HG02642 (cell line): ENCODE measurements at regions not wholly inside any gene's neighbourhood (a gene's known extent, or its start where the extent isn't known, plus 50 kb on each side); places are given as distances from the start of the nearest gene placed in this dataset.
"Not testable (repeated sequence)": the region's sequence is repeated elsewhere in the genome, so short reads cannot be mapped to it uniquely, and the experiment has no call there.

Experiments
- ATAC-seq: cut with Tn5 transposase; IDR thresholded peaks from one replicate; pipeline ENCODE4 v1.9.1; 2021; ENCODE audit warnings: mild to moderate bottlenecking; ENCODE audit not compliant: unreplicated experiment, poor library complexity

DNA sequence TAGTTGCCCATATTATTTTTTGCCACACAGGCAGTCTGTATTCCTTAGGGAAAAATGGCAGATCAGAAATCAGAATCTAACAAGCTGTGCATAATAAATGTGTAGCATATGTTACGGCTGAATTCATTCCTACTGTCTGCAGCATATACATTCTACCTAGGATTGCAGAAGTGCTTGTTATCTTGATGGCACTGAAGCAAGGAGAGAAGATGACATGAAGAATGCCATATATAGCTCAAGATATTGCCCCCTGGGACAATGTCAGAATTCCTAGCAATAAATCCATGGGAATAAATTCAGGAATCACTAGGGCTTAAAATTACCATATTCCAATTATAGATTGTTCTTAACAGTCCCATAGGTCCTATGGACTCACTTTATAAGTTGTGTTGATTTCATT, 293.0 kb upstream of the CNR1 start:
- ATAC-seq, result no peak

- ATAC-seq, result no peak
Observed at GRCh38 chr6:88458662-88459061, 292.5 kb upstream of the CNR1 start.

DNA sequence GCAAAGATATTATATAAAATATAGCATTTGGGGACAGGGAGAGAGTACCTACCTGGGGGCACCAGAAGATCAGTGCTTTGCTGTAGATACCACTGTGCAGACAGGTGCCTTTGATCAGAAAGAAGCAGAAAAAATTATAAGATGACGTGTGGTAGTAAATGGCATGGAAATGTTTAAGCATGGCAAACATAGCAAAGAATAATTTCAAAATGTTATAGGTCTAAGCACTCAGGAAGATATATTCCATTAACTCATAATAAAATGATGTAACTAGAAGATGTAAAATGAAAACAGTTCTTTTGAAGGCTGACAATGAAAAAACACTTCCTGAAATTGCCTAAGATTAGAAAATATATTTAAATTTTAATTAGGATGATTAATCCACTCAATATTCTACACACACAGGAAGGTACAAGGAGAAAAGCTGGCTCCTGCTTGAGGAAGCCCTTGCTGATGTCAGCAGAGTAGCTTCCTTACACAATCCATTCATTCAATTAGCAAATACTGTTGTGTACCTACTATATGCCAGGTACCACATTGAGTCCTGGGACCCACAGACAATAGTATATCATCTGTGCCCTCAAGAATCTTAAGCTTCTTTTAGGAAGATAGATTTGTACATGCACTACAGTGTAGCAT, 290.2 kb upstream of the CNR1 start:
- no peak for ATAC-seq

GRCh38 chr6:88455317-88455716, 289.2 kb upstream of the CNR1 start:
- ATAC-seq, result no peak

GRCh38 chr6:88454658-88455057, 288.5 kb upstream of the CNR1 start:
- no peak for ATAC-seq

DNA sequence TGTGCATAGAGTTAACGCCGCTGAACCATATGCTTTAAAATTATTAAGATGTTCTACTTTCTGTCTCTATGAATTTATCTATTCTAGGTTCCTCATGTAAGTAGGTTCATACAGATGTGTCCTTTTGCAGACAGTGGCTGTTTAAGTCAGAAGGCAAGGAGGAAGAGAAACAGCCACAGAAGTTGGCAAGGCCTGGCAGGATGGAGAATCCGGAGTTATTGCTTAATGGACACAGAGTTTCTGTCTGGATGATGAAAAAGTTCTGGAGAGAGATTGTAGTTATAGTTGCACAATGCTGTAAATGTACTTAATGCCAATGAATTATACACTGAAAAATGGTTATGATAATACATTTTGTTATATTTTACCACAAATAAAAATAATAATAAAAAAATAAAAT, 283.6 kb upstream of the CNR1 start:
- ATAC-seq, result no peak

GRCh38 chr6:88445188-88445965, 279.2 kb upstream of the CNR1 start:
- ATAC-seq, result no peak

GRCh38 chr6:88443554-88443953, 277.4 kb upstream of the CNR1 start:
- no peak for ATAC-seq

- no peak for ATAC-seq
Observed at GRCh38 chr6:88442737-88443136, 276.6 kb upstream of the CNR1 start.

GRCh38 chr6:88441346-88441745, 275.2 kb upstream of the CNR1 start:
- ATAC-seq, result no peak

- ATAC-seq, result no peak
Observed at GRCh38 chr6:88428068-88428467, 261.9 kb upstream of the CNR1 start.

- ATAC-seq, result no peak
Observed at GRCh38 chr6:88426005-88426404, 259.9 kb upstream of the CNR1 start.

DNA sequence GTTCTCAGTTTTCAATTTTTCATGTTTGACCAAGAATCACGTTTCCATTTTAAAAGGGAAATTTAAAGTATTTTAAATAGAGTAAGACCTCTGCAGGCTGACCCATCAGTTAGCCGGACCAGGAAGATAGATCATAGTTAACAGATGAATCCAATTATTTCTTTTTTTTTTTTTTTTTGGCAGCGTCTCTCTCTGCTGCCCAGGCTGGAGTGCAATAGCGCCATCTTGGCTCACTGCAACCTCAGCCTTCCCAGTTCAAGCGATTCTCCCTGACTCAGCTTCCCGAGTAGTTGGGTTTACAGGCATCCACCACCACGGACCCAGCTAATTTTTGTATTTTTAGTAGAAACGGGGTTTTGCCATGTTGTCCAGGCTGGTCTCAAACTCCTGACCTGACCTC, 256.7 kb upstream of the CNR1 start:
- no peak for ATAC-seq

DNA sequence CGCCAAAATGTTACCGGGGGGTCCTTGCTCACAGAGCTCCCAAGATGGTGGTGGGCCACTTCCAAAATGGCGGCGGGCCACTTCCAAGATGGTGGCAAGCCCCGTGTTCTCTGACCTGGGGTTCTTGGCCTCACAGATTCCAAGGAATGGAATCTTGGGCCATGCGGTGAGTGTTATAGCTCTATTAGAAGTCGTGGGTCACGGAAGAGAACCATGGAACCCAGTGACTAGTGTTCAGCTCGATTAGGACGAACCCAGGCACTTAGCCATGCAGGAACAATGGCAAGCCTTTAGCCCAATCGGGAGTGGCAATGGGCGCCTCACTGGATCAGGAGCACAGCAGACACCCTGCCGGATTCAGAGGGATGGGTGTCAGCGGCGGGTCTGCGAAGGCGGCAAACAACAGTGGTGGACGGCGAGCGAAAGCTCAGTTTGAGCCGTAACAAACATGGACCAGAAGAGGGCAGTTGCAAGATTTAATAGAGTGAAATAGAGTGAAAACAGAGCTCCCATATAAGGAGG, 254.9 kb upstream of the CNR1 start:
- ATAC-seq, result not testable (repeated sequence)

GRCh38 chr6:88418921-88419810, 253.0 kb upstream of the CNR1 start:
- ATAC-seq, result not testable (repeated sequence)

GRCh38 chr6:88417361-88417760, 251.2 kb upstream of the CNR1 start:
- not testable (repeated sequence) for ATAC-seq

GRCh38 chr6:88413459-88413858, 247.3 kb upstream of the CNR1 start:
- no peak for ATAC-seq

DNA sequence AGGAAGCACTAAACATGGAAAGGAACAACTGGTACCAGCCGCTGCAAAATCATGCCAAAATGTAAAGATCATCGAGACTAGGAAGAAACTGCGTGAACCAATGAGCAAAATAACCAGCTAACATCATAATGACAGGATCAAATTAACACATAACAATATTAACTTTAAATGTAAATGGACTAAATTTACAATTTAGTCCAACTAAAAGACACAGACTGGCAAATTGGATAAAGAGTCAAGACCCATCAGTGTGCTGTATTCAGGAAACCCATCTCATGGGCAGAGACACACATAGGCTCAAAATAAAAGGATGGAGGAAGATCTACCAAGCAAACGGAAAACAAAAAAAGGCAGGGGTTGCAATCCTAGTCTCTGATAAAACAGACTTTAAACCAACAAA, 242.2 kb upstream of the CNR1 start:
- not testable (repeated sequence) for ATAC-seq

- ATAC-seq, result not testable (repeated sequence)
Observed at GRCh38 chr6:88406674-88407073, 240.5 kb upstream of the CNR1 start.

- ATAC-seq, result no peak
Observed at GRCh38 chr6:88403486-88403885, 237.3 kb upstream of the CNR1 start.

DNA sequence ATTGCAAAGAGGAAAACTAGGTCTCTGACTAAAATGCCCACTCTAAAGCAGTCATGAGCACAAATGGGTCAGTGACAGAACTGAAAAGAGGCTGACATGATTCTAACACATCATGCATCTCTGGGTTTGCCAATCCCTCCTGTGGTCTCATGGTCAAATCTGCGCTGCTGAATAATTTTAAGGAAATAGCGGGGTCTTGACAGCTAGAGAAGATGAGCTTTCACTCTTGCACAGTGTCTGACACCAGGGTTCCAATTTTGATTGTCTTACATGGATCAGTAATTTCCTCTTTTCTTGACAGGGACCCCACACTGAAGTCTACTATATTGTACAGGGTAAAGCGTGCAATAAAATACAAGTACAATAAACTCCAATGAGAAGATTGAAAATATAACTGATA, 236.8 kb upstream of the CNR1 start:
- no peak for ATAC-seq
